Smooth muscle cell (in vitro differentiated cells): ENCODE measurements at regions not wholly inside any gene's neighbourhood (a gene's known extent, or its start where the extent isn't known, plus 50 kb on each side); places are given as distances from the start of the nearest gene placed in this dataset.
A peak's percentile ranks its signal among the peaks of the same experiment; 100 is the strongest.

Source experiments
- DNase-seq: peaks from one replicate; lab custom pipeline; 2025; ENCODE audit not compliant: unreplicated experiment; lab: John Stamatoyannopoulos, UW
- H2AFZ ChIP-seq: fragments of 200-600 bp; sonication (generic); 2 replicates; pipeline ENCODE4 v1.6.0; 2016; ENCODE audit warnings: antibody characterized with exemption, low read depth, mild to moderate bottlenecking
- H3F3A ChIP-seq: fragments of 200-600 bp; sonication (generic); 2 replicates; pipeline ENCODE4 v1.6.0; 2017; ENCODE audit warnings: antibody characterized with exemption, low read depth
- H3K27ac ChIP-seq: fragments of 200-600 bp; sonication (generic); 2 replicates; pipeline ENCODE4 v1.5.1; 2016; ENCODE audit warnings: low read depth, mild to moderate bottlenecking
- H3K27me3 ChIP-seq: fragments of 200-600 bp; sonication (generic); 2 replicates; pipeline ENCODE4 v1.6.1; 2016; ENCODE audit warnings: low read depth, mild to moderate bottlenecking
- H3K36me3 ChIP-seq: fragments of 200-600 bp; sonication (generic); 2 replicates; pipeline ENCODE4 v1.5.1; 2016; ENCODE audit warnings: low read depth
- H3K4me1 ChIP-seq: fragments of 200-600 bp; sonication (generic); 2 replicates; pipeline ENCODE4 v1.5.1; 2016; ENCODE audit warnings: low read depth
- H3K4me2 ChIP-seq: fragments of 200-600 bp; sonication (generic); 2 replicates; pipeline ENCODE4 v1.6.0; 2016; ENCODE audit warnings: mild to moderate bottlenecking
- H3K4me3 ChIP-seq: fragments of 200-600 bp; sonication (generic); 2 replicates; pipeline ENCODE4 v1.5.1; 2016; ENCODE audit warnings: mild to moderate bottlenecking
- H3K79me2 ChIP-seq: fragments of 200-600 bp; sonication (generic); 2 replicates; pipeline ENCODE4 v1.6.0; 2016; ENCODE audit warnings: low read depth, mild to moderate bottlenecking
- H3K9ac ChIP-seq: fragments of 200-600 bp; sonication (generic); 2 replicates; pipeline ENCODE4 v1.6.0; 2016; ENCODE audit warnings: low read depth
- H3K9me3 ChIP-seq: fragments of 200-600 bp; sonication (generic); replicated peaks from 2 replicates; pipeline ENCODE4 v1.5.1; 2016; ENCODE audit warnings: low read depth
- H4K20me1 ChIP-seq: fragments of 200-600 bp; sonication (generic); 2 replicates; pipeline ENCODE4 v1.6.0; 2016; ENCODE audit warnings: low read depth
- CTCF ChIP-seq: fragments of 200-600 bp; sonication (generic); IDR thresholded peaks from 2 replicates; pipeline ENCODE4 v1.5.1; 2017; ENCODE audit warnings: borderline replicate concordance, mild to moderate bottlenecking, antibody characterized with exemption; ENCODE audit not compliant: insufficient read depth, poor library complexity, severe bottlenecking
- WGBS: methylation state at CpG from one replicate; pipeline ENCODE4 v1.1.7; 2016; ENCODE audit warnings: low lambda C conversion rate; 5-methylcytosine and 5-hydroxymethylcytosine counted together

DNA sequence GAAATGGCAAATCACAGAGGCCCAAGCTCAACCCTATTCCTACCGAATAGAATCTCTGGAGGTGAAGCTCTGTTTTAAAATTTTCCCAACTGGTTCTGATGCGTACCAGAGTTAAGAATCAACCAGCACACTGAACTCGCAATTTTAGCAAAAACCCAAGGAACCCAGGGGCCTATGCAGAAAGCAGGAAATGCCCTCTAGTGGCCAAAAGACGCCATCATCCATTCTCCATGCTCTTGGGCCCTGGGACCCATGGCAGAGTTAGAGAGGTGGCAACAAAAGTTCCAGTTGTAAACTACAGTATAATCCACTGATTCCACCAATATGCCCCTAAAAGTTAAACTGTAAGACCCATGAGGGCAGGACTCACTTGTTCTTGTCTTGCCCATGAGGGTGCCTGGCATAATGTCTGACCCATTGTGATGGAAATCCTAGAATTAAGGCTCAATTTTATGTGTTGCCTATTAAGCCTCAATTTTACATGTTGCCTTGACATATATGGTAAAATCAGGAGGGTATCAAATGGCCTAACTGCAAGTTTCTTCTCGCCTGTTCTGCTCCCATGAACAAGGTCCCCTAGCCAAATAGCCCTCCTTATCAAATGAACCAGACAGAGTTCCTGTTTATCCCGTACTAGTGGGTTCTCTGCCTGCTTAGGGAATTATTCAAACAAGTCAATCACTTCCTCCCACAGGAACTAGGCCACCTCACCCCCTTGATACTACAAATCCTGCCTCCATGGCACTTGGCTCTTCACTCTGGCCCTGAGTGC is 137.5 kb upstream of the CPM start:
- no peaks in the 10 kb centered on the region for H3K4me1 ChIP-seq
- no peak overlapping the region for H3K4me2 ChIP-seq
- WGBS, result 24% methylated on average over 6 of the region's 6 CpGs
- peak; percentile 89 for TF ChIP-seq CTCF
- no peak overlapping the region for H3K4me3 ChIP-seq
- no peak overlapping the region for H3K27ac ChIP-seq
- H3K9me3 ChIP-seq, result no peaks in the 10 kb centered on the region
- H3K27me3 ChIP-seq, result no peaks in the 10 kb centered on the region
- peak; percentile 5 for DNase-seq
- no peaks in the 10 kb centered on the region for H3K36me3 ChIP-seq
- no peaks in the 10 kb centered on the region for H4K20me1 ChIP-seq
- H3K79me2 ChIP-seq, result no peaks in the 10 kb centered on the region
- no peak overlapping the region for H3K9ac ChIP-seq
- H2AFZ ChIP-seq, result no peak overlapping the region
- no peaks in the 10 kb centered on the region for H3F3A ChIP-seq

DNA sequence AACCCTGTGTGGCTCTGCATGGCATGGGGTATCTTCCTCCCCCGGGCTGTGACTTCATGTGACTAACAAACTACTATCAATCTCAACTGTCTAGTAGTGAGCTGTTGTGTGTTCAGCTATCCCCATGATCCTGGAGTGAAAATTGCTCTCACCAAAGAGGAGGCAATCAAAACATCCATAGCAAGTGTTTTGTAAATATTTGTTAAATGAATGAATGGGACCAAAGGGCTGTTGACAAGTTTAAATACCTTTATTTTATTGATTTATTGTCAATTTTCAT is 138.1 kb upstream of the CPM start:
- H3K9ac ChIP-seq, result no peak overlapping the region

GRCh38 chr12:69073035-69073434 is 140.1 kb upstream of the CPM start:
- Histone ChIP-seq H3F3A (no peaks in the 10 kb centered on the region), H3K4me1 (no peaks in the 10 kb centered on the region), H3K79me2 (no peaks in the 10 kb centered on the region), H3K4me3 (no peak overlapping the region), H3K27me3 (no peaks in the 10 kb centered on the region), H3K9me3 (no peaks in the 10 kb centered on the region), H3K36me3 (no peaks in the 10 kb centered on the region), H4K20me1 (no peaks in the 10 kb centered on the region), H3K4me2 (no peak overlapping the region), H3K9ac (no peak overlapping the region), H2AFZ (no peak overlapping the region), H3K27ac (no peak overlapping the region)
- DNase-seq, result no peak
- no peak for TF ChIP-seq CTCF

More for the DNA sequence above, 138.1 kb upstream of the CPM start:
- DNase-seq, result no peak
- Histone ChIP-seq H3K9me3 (no peaks in the 10 kb centered on the region), H3K79me2 (no peaks in the 10 kb centered on the region), H3K4me3 (no peak overlapping the region), H2AFZ (no peak overlapping the region), H3K36me3 (no peaks in the 10 kb centered on the region), H4K20me1 (no peaks in the 10 kb centered on the region), H3K27me3 (no peaks in the 10 kb centered on the region), H3K4me2 (no peak overlapping the region), H3K27ac (no peak overlapping the region), H3F3A (no peaks in the 10 kb centered on the region), H3K4me1 (no peaks in the 10 kb centered on the region)
- no peak for TF ChIP-seq CTCF
- WGBS, result 68% methylated on average over 1 of the region's 1 CpG
